Activated CD4-positive, alpha-beta T cell treated with anti-CD3 and anti-CD28 coated beads, Interleukin-2, amount 50 U/mL, for 16 hours (primary cell): ENCODE measurements at regions not wholly inside any gene's neighbourhood (a gene's known extent, or its start where the extent isn't known, plus 50 kb on each side); places are given as distances from the start of the nearest gene placed in this dataset.

Experiments used
- DNase-seq: peaks from one replicate; pipeline ENCODE4 v3.0.0-alpha.2; 2020

DNA sequence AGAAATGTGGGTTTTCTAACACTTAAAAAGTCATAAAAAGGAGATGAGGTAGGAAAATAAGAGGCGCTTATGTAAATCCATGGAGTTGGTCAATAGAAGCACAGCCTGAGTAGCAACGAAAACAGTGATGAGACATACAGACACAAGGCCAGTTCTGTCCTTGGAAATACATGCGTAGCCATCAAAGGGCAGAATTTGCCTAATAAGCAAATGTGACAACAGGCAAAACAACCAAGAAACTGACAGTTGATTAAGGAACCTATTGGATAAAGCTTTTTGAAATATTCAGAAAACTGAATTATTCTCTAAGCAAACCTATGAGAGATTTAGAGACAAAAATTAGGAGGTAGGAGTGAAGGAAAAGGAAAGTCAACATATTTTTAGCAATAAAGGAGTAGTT is 586.3 kb downstream of the PLCL1 start:
- no peak for DNase-seq

- DNase-seq = no peak
Measured at GRCh38 chr2:198387677-198388076, 583.3 kb downstream of the PLCL1 start.

DNA sequence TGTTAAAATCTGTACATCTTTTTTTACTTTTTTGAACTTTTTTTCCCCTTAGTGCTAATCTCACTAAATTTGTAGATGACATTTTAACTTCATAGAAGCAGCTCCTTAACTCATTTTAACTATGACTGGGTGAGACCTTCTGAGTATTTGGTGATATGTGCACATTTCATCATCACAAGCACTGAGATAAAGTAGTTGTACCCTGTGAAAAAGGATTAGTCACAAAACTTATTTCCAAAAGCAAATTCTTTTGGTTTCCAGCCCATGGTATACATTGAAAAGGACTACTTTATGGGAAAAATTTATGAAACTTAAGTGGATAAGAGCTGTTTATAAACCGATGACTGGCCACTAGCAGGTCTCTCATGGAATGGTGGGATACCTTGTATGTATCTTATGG is 581.5 kb downstream of the PLCL1 start:
- DNase-seq = no peak

DNA sequence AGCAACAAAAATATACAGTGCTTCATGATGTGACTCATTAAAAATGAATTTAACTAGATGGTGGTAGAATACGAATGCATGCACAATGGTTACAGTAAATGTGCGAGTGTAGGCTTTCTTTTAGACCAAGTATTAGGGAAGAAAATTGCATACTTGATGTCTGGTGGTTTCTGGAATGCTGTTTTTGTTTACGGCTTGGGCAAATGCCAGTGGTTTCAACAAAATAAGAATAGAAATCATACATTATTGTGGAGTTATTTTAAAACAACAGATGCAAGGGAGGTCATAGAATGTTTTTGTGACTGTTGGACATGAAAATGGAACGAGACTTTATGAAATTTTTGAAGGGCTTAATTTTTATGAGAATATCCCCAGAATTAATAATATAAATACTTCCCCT is 580.9 kb downstream of the PLCL1 start:
- DNase-seq = no peak

GRCh38 chr2:198383392-198383791 is 579.0 kb downstream of the PLCL1 start:
- no peak for DNase-seq

DNA sequence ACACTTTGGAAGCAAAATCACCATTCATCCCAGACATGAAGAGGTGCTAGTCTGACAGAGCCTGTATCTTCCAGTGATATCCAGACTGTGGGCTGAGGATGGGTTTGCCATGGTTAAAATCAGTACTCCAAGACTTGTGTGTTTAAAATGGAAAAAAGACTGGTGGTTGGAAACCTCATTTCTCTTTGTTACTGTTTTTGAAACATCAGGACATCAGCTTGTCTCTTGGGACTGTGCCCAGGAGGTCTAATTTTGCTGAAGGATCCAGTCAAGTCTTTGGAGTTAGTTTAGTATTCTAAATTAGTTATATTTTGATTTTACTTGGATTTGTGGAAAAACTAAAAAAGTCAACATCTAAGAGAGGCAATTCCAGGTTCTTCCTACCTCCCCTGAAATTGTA is 578.4 kb downstream of the PLCL1 start:
- no peak for DNase-seq

DNA sequence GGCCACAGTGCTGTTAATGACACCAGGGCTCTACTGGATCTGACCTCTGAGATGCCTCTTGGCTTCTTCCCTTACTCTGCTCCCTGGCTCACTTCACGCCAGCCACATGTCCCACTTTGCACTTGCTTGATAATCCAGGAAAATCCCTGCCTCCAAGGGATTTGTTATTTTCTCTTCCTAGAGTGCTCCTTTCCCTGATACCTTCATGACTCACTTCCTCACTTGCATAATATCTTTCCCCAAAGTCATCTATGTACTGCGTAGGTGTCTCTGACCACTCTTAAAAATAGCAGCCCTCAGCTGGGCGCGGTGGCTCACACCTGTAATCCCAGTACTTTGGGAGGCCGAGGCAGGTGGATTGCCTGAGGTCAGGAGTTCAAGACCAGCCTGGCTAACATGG is 572.3 kb downstream of the PLCL1 start:
- no peak for DNase-seq

- DNase-seq = no peak
Measured at GRCh38 chr2:198375083-198375410, 570.7 kb downstream of the PLCL1 start.

DNA sequence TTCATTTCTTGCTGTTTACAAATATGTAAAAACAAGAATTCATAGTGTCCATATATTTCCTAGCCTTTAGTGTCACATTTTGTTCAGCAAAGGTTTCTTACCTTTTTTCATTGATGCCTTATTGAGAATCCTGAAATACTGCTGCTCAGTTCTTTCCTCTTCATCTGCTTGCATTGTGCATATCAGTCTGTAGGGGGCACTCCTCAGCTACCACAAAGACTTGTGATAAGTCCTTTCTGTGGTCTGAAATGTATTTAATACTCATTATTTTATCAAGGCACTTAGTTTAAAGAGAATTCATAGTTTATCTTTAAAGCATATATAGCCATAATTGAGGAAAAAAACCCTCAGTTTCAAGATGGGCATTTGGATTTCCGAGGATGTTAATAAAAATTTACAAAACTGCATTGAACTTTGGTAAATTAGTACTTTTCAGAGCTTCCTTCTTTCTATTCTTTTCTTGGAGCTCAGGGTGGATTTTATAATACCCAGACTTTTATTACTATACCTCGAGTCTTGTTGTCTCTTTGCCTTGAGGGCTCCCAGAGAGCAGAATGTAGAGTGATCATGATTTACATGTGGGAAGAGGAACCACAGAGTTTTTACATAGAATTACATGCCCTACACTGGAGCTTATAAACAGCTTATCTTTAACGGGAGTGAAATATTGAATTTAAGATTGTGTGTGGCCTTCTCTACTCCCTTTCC is 570.1 kb downstream of the PLCL1 start:
- DNase-seq = peak; percentile 50

DNA sequence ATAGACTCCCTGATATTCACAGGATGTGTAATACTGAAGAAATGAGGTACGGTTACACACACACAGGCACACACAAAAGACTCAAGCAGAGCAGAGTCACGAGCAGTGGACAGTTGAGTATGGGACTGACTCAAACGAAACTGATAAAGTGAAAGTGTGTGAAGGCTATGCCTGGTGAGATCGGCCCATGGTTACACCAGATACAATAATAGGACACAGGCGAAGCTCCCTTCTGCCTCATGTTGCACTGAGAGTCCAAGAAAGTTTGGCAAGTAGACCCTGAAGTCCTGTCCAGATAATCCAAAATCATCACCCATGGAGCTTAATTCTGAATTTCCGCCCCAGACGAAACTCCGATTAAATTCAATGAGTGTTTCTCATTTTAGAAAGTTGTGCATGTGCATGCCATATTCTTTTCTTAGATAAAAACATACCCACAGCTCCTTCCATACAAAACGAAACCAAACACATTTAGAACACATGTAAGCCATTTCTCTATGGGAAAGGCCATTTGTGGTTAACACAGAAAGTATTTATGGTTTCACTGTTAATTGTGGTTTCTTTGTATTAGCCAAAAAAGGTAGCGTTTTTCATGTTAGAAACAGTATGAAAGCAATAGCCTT is 567.6 kb downstream of the PLCL1 start:
- peak; percentile 36 for DNase-seq

GRCh38 chr2:198371329-198371728 is 566.9 kb downstream of the PLCL1 start:
- DNase-seq = no peak

- no peak for DNase-seq
Measured at GRCh38 chr2:198368089-198368488, 563.7 kb downstream of the PLCL1 start.

GRCh38 chr2:198362740-198363139 is 558.3 kb downstream of the PLCL1 start:
- no peak for DNase-seq

GRCh38 chr2:198359308-198359707 is 554.9 kb downstream of the PLCL1 start:
- no peak for DNase-seq

- DNase-seq = no peak
Measured at GRCh38 chr2:198356157-198356556, 551.8 kb downstream of the PLCL1 start.

DNA sequence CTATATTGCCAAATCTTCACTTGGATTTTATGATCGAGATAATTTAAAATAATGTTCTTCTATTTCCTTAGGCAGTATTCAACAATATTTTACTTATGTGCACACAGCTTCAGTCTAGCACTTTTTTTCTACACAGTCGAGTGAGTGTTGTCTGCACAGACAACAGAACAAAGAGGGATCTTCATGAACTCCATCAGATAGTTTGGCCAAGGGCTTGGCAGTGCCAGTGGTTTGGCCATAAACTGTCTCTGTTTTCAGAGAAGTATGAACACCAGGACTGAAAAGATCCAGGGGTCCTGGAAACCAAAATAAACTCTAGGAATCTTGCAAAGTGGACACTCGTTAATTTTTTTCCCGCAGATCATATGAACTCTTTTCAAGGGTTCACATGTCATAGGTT is 547.3 kb downstream of the PLCL1 start:
- DNase-seq = no peak

- DNase-seq = no peak
Measured at GRCh38 chr2:198347946-198348345, 543.6 kb downstream of the PLCL1 start.

DNA sequence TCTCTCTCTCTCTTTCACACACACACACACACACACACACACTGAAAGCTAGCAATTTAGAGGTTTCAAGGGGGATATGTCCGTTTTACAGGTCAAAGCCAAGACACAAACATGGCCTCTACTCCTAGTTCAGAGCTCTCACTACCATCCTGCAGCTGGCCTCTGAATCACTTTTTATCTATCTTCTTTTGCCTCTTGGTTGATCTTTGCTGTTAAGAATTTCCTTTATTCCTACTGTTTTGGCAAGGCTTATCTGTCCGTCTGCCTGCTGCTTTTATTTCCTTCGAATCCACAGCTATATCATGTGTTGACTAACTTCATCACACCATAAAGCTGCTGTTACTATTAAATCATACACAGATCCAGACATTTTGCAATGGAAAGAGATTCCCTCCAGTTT is 543.0 kb downstream of the PLCL1 start:
- DNase-seq = no peak

- no peak for DNase-seq
Measured at GRCh38 chr2:198343471-198343870, 539.1 kb downstream of the PLCL1 start.

DNA sequence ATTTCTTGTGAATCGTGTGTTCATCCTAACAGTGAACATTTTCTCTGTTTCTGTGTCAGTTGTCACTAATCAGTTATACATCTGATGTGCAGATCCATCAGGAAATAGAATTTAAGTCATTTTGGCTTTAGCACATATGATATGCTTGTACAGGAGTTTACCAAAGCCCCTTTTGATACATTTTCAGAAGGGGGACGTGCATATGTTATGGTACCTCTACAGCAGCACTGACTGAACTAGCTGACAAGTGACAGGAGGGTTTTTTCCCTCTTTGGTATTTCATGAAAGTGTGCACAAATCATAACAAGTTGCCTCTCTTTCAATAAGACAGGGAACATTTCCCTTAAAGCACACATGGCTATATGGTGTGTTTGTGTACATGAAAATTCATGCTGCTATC is 536.5 kb downstream of the PLCL1 start:
- DNase-seq = no peak

- DNase-seq = no peak
Measured at GRCh38 chr2:198339116-198339515, 534.7 kb downstream of the PLCL1 start.

GRCh38 chr2:198337368-198337767 is 533.0 kb downstream of the PLCL1 start:
- no peak for DNase-seq

- DNase-seq = no peak
Measured at GRCh38 chr2:198328454-198328853, 524.1 kb downstream of the PLCL1 start.

DNA sequence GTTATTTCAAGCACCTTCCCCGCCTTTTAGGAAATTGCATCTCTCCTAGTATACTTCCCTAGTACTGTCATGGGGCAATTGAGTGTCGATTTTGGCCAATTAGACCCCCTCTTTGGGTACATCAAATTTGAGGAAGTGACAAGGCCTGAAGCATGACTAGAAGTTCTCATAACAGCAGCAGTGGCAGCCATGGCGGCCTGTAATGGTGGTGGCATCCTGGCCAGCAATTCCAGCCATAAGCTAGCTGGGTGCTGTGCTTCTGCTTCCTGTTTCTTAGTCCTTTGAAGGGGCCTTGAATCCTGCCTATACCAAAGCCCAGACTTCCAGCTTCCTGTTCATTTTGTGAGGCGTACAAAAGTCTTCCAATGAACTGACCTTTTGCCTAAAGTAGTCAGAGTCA is 523.1 kb downstream of the PLCL1 start:
- DNase-seq = no peak

DNA sequence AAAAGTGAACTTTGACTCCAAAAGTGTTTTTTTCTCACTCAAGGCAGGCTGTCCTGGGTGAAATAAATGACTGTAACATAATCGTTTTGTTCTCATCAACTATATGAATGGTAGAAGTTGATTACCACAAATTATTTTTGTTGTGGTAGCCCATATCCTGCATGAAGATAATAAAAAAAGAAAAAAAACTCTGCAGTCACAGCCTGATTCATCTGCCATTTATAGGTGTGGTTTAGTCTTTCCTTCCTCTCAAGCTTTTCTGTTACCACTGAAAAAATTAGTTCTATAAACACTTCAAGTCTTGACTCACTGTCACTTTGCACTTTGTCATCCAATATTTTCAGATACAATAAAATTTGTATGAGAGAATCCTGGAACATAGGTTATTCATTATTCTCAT is 522.0 kb downstream of the PLCL1 start:
- DNase-seq = peak; percentile 10
